CD8-positive, alpha-beta memory T cell (primary cell): ENCODE measurements at regions not wholly inside any gene's neighbourhood (a gene's known extent, or its start where the extent isn't known, plus 50 kb on each side); places are given as distances from the start of the nearest gene placed in this dataset.
A peak's percentile ranks its signal among the peaks of the same experiment; 100 is the strongest.

Source experiments
- CTCF ChIA-PET: fragments of 350-600 bp; sonication (Branson Sonifier 250); formaldehyde crosslinking; loops from one replicate; lab custom pipeline; 2021; ENCODE audit warnings: antibody characterized with exemption; lab: Charles Lee
- POLR2A ChIA-PET: fragments of 350-600 bp; sonication (Branson Sonifier 250); formaldehyde crosslinking; loops from one replicate; lab custom pipeline; 2021; ENCODE audit warnings: antibody characterized with exemption; lab: Charles Lee
- DNase-seq, 5 donors: peaks; one replicate each; pipeline versions ENCODE4 v3.0.0 to v3.0.0-alpha.2; 2020 to 2022; ENCODE audit warnings: mixed read lengths in 1 of 5
- H3K27ac ChIP-seq: one replicate; pipeline ENCODE4 v1.7.0; 2013; ENCODE audit warnings: low read depth, mild to moderate bottlenecking, low read length, moderate library complexity
- H3K27me3 ChIP-seq: 2 replicates; pipeline ENCODE4 v1.7.0; 2013; ENCODE audit warnings: low read length, mild to moderate bottlenecking; ENCODE audit not compliant: insufficient read depth, poor library complexity, severe bottlenecking
- H3K36me3 ChIP-seq: 2 replicates; pipeline ENCODE4 v1.7.0; 2013; ENCODE audit warnings: mild to moderate bottlenecking, low read length, moderate library complexity; ENCODE audit not compliant: insufficient read depth
- H3K4me1 ChIP-seq: 2 replicates; pipeline ENCODE4 v1.7.0; 2013; ENCODE audit warnings: mild to moderate bottlenecking, low read length, moderate library complexity; ENCODE audit not compliant: insufficient read depth
- H3K4me3 ChIP-seq: 2 replicates; pipeline ENCODE4 v1.7.0; 2013; ENCODE audit warnings: mild to moderate bottlenecking, low read length
- H3K9me3 ChIP-seq: 2 replicates; pipeline ENCODE4 v1.7.0; 2013; ENCODE audit warnings: mild to moderate bottlenecking, low read length
- H3K27ac Mint-ChIP-seq, 8 donors: one replicate each; pipeline ENCODE4 v1.8.0; 2020 to 2021; ENCODE audit warnings: mixed read lengths in 8 of 8, mild to moderate bottlenecking in 6 of 8, inconsistent platforms in 3 of 8, moderate library complexity in 3 of 8
- H3K27me3 Mint-ChIP-seq, 2 donors: one replicate each; pipeline ENCODE4 v1.8.0; 2020 to 2021; ENCODE audit warnings: mixed read lengths in 2 of 2, mild to moderate bottlenecking in 1 of 2, moderate library complexity in 1 of 2
- H3K36me3 Mint-ChIP-seq, 3 donors: one replicate each; pipeline ENCODE4 v1.8.0; 2020 to 2021; ENCODE audit warnings: mixed read lengths in 3 of 3, inconsistent platforms in 1 of 3, mild to moderate bottlenecking in 1 of 3
- H3K4me1 Mint-ChIP-seq, 3 donors: one replicate each; pipeline ENCODE4 v1.8.0; 2020 to 2021; ENCODE audit warnings: mixed read lengths in 3 of 3, inconsistent platforms in 1 of 3, mild to moderate bottlenecking in 1 of 3
- H3K4me3 Mint-ChIP-seq, 7 donors: one replicate each; pipeline ENCODE4 v1.8.0; 2020 to 2021; ENCODE audit warnings: mixed read lengths in 7 of 7, mild to moderate bottlenecking in 6 of 7, moderate library complexity in 4 of 7, inconsistent platforms in 2 of 7
- H3K9me3 Mint-ChIP-seq, 5 donors: one replicate each; pipeline ENCODE4 v1.8.0; 2020 to 2022; ENCODE audit warnings: mixed read lengths in 5 of 5, mild to moderate bottlenecking in 3 of 5, moderate library complexity in 2 of 5, inconsistent platforms in 1 of 5

DNA sequence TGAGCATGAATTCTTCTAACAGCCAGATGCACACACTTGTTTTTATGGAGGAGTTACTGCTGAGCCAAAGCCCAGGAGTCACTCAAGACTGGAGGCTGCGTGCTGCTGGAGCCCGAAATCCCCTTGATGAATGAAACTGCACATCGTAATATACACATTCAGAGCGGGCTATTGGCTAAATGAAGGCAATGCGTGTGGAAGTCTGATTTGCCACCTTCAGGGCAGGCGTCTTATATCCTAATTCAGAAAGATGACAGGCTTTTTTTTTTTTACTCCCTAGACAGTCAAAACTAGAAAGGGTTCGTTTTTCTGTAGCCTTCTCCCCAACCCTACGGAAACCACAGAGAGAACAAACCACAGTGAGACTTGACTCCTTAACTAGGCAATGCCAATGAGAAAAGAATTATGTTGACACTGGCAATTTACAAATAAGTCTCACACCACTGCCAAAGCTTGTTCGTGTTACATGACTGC is 227.2 kb upstream of the KLF14 start:
- Mint-ChIP-seq H3K4me3 (peak overlapping the region; percentile 87 to 92 (median 88)), H3K4me1 (peaks cover 4 to 66% (median 7%) of the 10 kb centered on the region in 3 donors), H3K9me3 (no peaks in the 10 kb centered on the region), H3K27me3 (no peaks in the 10 kb centered on the region), H3K27ac (peak overlapping the region in 7 of 8 donors; percentile 95 to 100 (median 99)), H3K36me3 (peaks cover under 1 to 74% (median 4%) of the 10 kb centered on the region in 3 donors)
- peak; percentile 55 to 86 (median 78) for DNase-seq
- Histone ChIP-seq H3K9me3 (no peaks in the 10 kb centered on the region), H3K4me1 (peaks cover 54% of the 10 kb centered on the region), H3K4me3 (peak overlapping the region; percentile 57), H3K27me3 (no peaks in the 10 kb centered on the region), H3K27ac (peak overlapping the region; percentile 69), H3K36me3 (no peaks in the 10 kb centered on the region)
- POLR2A ChIA-PET = interaction anchor here (0.5 to 3.0 kb wide), 7 partner anchors 13 to 368 kb away, joined by 3 to 14 read pairs (median 3); no protein-coding TSS in a partner anchor
- CTCF ChIA-PET = interaction anchor here (0.7 to 4.9 kb wide), 8 partner anchors 14 to 64 kb away, joined by 3 to 56 read pairs (median 6); no protein-coding TSS in a partner anchor

DNA sequence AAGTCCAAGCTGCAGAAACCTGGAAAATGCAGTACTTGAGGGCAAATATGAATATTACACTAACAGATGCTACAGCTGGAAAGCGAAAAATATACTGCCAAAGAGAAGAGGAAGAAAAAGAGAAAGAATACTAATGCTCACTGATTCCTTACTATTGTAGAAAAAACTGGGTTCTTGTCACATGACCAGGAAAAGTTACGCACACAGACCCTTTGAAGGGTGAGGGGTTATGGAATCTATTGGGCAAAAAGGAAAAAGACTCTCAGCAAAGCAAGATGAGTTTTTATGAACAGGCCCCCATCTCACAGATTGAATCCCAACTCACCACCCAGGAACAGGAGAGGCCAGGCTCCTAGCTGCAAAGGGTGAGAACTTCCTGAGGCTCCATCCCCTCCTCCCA is 228.1 kb upstream of the KLF14 start:
- Histone ChIP-seq H3K4me1 (peaks cover 44% of the 10 kb centered on the region), H3K27me3 (no peaks in the 10 kb centered on the region), H3K27ac (no peak overlapping the region), H3K36me3 (no peaks in the 10 kb centered on the region), H3K9me3 (no peaks in the 10 kb centered on the region), H3K4me3 (no peak overlapping the region)
- peaks cover 5 to 74% (median 5%) of the 10 kb centered on the region in 3 donors for H3K36me3 Mint-ChIP-seq
- ChIA-PET POLR2A (interaction anchor here (0.9 to 3.0 kb wide), 3 partner anchors 12 to 21 kb away, joined by 3 to 14 read pairs (median 4); no protein-coding TSS in a partner anchor), CTCF (interaction anchor here (0.9 to 3.3 kb wide), 5 partner anchors 18 to 137 kb away, joined by 3 to 11 read pairs (median 3); no protein-coding TSS in a partner anchor)
- H3K4me1 Mint-ChIP-seq = peaks cover 13 to 64% (median 16%) of the 10 kb centered on the region in 3 donors
- DNase-seq = no peak
- peak overlapping the region in 7 of 8 donors; percentile 95 to 100 (median 99) for H3K27ac Mint-ChIP-seq
- no peaks in the 10 kb centered on the region for H3K27me3 Mint-ChIP-seq
- H3K9me3 Mint-ChIP-seq = no peaks in the 10 kb centered on the region
- H3K4me3 Mint-ChIP-seq = peak overlapping the region; percentile 11 to 88 (median 45)

DNA sequence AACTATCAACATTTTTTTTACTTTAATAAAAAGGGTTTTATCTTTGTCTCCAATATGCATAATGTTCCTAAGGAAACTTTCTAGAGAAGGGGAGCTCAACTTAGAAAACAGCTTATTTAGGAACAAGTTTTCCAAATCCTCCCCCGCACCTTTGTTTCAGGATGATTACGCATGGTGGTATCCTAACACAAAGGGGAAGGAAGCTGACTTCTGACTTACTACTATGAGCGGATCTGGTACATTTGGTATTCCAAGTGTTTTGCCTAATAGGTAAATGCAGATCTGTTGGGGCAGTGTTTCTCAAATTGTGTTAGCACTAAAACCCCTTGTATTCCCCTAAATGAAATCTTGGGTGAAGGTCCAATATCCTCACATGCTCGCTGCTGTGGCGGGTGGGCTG is 229.3 kb upstream of the KLF14 start:
- DNase-seq = no peak
- Mint-ChIP-seq H3K36me3 (peaks cover 5 to 77% (median 7%) of the 10 kb centered on the region in 3 donors), H3K27ac (peak overlapping the region in 4 of 8 donors; percentile 40 to 91 (median 76)), H3K4me3 (no peak overlapping the region), H3K4me1 (peaks cover 24 to 60% (median 25%) of the 10 kb centered on the region in 3 donors), H3K27me3 (no peaks in the 10 kb centered on the region), H3K9me3 (no peaks in the 10 kb centered on the region)
- Histone ChIP-seq H3K4me3 (no peak overlapping the region), H3K4me1 (peaks cover 37% of the 10 kb centered on the region), H3K27me3 (no peaks in the 10 kb centered on the region), H3K27ac (no peak overlapping the region), H3K36me3 (no peaks in the 10 kb centered on the region), H3K9me3 (no peaks in the 10 kb centered on the region)
- ChIA-PET POLR2A (no interaction called here), CTCF (interaction anchor here (1.3 to 3.3 kb wide), 3 partner anchors 16 to 66 kb away, joined by 4 to 11 read pairs (median 7); no protein-coding TSS in a partner anchor)

DNA sequence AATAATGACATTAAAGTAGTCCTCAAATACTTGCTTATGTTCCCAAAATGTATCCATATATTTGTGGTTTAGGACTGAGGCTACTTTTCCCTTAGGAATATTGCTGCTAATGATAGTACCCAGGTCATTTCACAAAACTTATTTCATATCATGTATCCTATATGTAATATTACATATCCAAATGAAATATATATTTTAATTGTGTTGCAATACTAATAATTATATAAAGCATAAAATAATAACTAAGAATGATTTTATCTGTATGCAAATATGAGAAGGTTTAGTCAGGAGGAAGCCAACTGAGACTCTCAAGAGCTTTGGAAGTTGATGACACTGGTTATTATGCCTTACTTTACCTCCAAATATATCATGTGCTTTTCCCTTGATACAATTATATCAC is 231.5 kb upstream of the KLF14 start:
- no peaks in the 10 kb centered on the region for H3K27me3 ChIP-seq
- peaks cover 38% of the 10 kb centered on the region for H3K4me1 ChIP-seq
- no peak overlapping the region for H3K27ac ChIP-seq
- Mint-ChIP-seq H3K27ac (peak overlapping the region in 1 of 8 donors; percentile 29), H3K9me3 (no peaks in the 10 kb centered on the region), H3K27me3 (no peaks in the 10 kb centered on the region), H3K36me3 (peaks cover 5 to 64% (median 5%) of the 10 kb centered on the region in 3 donors), H3K4me1 (peaks cover 46 to 54% (median 46%) of the 10 kb centered on the region in 3 donors), H3K4me3 (no peak overlapping the region)
- H3K36me3 ChIP-seq = no peaks in the 10 kb centered on the region
- POLR2A ChIA-PET = no interaction called here
- CTCF ChIA-PET = interaction anchor here (0.9 to 2.6 kb wide), 4 partner anchors 8 to 75 kb away, joined by 3 to 8 read pairs (median 4); no protein-coding TSS in a partner anchor
- H3K4me3 ChIP-seq = no peak overlapping the region
- no peak for DNase-seq
- H3K9me3 ChIP-seq = no peaks in the 10 kb centered on the region

DNA sequence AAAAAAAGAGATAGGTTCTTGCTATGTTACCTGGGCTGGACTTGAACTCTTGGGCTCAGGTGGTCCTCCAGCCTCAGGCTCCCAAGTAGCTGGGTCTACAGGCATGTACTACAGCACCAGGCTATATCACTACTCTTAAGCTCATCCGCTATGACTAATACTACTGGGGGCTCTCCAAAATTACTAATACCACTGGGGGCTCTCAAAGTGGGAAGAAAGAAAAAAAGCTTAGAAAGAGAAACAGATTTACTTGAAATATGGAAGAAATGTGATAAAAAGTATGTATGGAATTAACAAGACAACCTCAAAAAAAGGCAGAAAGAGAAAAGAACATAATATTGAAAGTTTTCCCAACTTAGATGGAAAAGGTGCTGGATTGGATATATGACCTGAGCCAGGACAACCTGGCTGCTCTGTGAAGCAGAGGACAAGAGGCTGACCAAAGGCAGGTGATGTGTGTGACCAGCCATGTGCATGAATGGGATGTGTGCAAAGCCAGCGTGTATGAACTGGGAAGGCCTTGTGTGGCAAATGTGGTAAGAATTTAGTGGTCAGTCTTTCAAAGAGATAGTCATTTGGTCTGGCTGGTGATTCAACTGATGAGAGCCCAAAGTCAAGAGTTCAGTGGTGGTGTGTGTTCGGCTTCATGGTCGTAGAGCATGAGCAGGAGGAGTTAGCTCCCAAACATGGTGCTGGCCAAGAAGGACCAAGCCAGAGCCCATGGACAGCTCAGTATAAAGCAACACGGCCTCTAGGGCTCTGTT is 232.4 kb upstream of the KLF14 start:
- H3K4me1 ChIP-seq = peaks cover 40% of the 10 kb centered on the region
- no peaks in the 10 kb centered on the region for H3K36me3 ChIP-seq
- no peak for DNase-seq

DNA sequence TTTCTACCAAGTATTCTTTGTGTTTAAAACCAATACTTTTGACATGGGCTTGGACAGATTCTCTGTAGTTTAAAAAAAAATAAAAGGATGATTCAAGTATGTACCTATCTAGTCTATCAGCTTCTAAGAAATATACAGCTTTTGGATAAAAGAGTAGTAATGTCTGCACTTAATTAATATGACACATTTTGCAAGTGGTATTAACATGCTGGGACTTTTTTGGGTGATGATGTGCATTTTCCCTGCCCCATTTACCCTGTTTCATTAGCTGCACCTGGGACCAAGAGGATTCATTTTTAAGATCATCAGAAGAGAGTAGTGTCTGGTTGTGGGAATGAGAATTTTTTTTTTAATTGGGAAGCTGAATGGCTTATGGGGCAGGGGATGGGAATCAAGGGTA is 236.2 kb upstream of the KLF14 start:
- H3K4me1 Mint-ChIP-seq = peaks cover 62 to 82% (median 80%) of the 10 kb centered on the region in 3 donors
- H3K4me3 Mint-ChIP-seq = peak overlapping the region in 5 of 7 donors; percentile 6 to 60 (median 38)
- peaks cover 3% of the 10 kb centered on the region for H3K36me3 ChIP-seq
- no peaks in the 10 kb centered on the region for H3K9me3 Mint-ChIP-seq
- no peaks in the 10 kb centered on the region for H3K9me3 ChIP-seq
- no peak overlapping the region for H3K27ac ChIP-seq
- DNase-seq = no peak
- H3K4me3 ChIP-seq = no peak overlapping the region
- POLR2A ChIA-PET = no interaction called here
- H3K36me3 Mint-ChIP-seq = peaks cover 16 to 65% (median 17%) of the 10 kb centered on the region in 3 donors
- H3K27me3 Mint-ChIP-seq = no peaks in the 10 kb centered on the region
- CTCF ChIA-PET = interaction anchor here (0.9 to 1.9 kb wide), 2 partner anchors 11 to 12 kb away, joined by 3 to 7 read pairs; no protein-coding TSS in a partner anchor
- H3K27ac Mint-ChIP-seq = peak overlapping the region; percentile 1 to 93 (median 54)
- peaks cover 46% of the 10 kb centered on the region for H3K4me1 ChIP-seq
- H3K27me3 ChIP-seq = no peaks in the 10 kb centered on the region

More for the DNA sequence above, 232.4 kb upstream of the KLF14 start:
- Histone ChIP-seq H3K9me3 (no peaks in the 10 kb centered on the region), H3K4me3 (no peak overlapping the region), H3K27ac (no peak overlapping the region), H3K27me3 (no peaks in the 10 kb centered on the region)
- ChIA-PET CTCF (interaction anchor here (0.9 to 2.6 kb wide), 7 partner anchors 9 to 74 kb away, joined by 3 to 8 read pairs (median 3); no protein-coding TSS in a partner anchor), POLR2A (interaction anchor here (0.6 to 0.7 kb wide), 2 partner anchors 30 to 453 kb away, joined by 3 to 4 read pairs; no protein-coding TSS in a partner anchor)
- no peaks in the 10 kb centered on the region for H3K9me3 Mint-ChIP-seq
- H3K4me1 Mint-ChIP-seq = peaks cover 52 to 55% (median 55%) of the 10 kb centered on the region in 3 donors
- H3K27ac Mint-ChIP-seq = peak overlapping the region in 6 of 8 donors; percentile 5 to 66 (median 8)
- H3K27me3 Mint-ChIP-seq = no peaks in the 10 kb centered on the region
- H3K36me3 Mint-ChIP-seq = peaks cover 5 to 59% (median 5%) of the 10 kb centered on the region in 3 donors
- peak overlapping the region in 1 of 7 donors; percentile 71 for H3K4me3 Mint-ChIP-seq

DNA sequence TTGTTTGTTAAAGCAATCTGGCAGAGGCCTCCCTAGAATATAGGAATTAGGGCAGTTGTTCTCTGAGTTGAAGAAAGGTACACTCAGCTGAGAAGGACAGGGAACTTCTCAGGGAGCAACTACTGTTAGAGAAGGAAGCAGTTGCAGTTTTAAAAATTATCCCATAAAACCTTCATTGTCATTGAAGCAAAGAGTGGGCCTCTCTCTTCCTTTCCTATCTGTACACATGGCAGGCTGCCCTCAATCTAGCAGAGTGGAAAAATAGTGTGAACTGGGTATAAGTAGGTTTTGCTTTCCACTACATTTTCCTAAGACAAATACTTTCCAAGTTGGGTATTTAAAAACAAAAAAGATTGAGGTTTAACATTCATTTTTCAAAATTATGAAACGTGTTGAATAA is 236.7 kb upstream of the KLF14 start:
- peak overlapping the region in 7 of 8 donors; percentile 35 to 93 (median 61) for H3K27ac Mint-ChIP-seq
- H3K27me3 ChIP-seq = no peaks in the 10 kb centered on the region

More for the DNA sequence above, 236.7 kb upstream of the KLF14 start:
- peaks cover 67 to 87% (median 85%) of the 10 kb centered on the region in 3 donors for H3K4me1 Mint-ChIP-seq
- POLR2A ChIA-PET = no interaction called here
- peaks cover 48% of the 10 kb centered on the region for H3K4me1 ChIP-seq
- H3K9me3 Mint-ChIP-seq = no peaks in the 10 kb centered on the region
- no peak overlapping the region for H3K4me3 ChIP-seq
- peaks cover 3% of the 10 kb centered on the region for H3K36me3 ChIP-seq
- H3K4me3 Mint-ChIP-seq = peak overlapping the region in 4 of 7 donors; percentile 4 to 60 (median 39)
- no peaks in the 10 kb centered on the region for H3K9me3 ChIP-seq
- no peak for DNase-seq
- CTCF ChIA-PET = interaction anchor here (0.9 to 1.9 kb wide), 3 partner anchors 11 to 73 kb away, joined by 3 to 7 read pairs (median 4); no protein-coding TSS in a partner anchor
- H3K27me3 Mint-ChIP-seq = no peaks in the 10 kb centered on the region
- H3K27ac ChIP-seq = no peak overlapping the region
- peaks cover 21 to 67% (median 22%) of the 10 kb centered on the region in 3 donors for H3K36me3 Mint-ChIP-seq
